ENCODE measurements at regions not wholly inside any gene's neighbourhood (a gene's known extent, or its start where the extent isn't known, plus 50 kb on each side); places are given as distances from the start of the nearest gene placed in this dataset.

GRCh38 chr18:61245276-61245675 is 88.0 kb upstream of the CDH20 start:
- Histone ChIP-seq H3K27ac (no peak overlapping the region), H3K36me3 (replicated peaks) (no peaks in the 10 kb centered on the region), H3K4me3 (ENCODE audit: low read depth, low read length) (no peak overlapping the region), H3K27me3 (replicated peaks) (no peaks in the 10 kb centered on the region)
- in situ Hi-C loops (cut with HindIII; ENCODE audit: low pct_ligation_motif_present, low sequenced_read_pairs) = no loop called here
- no peak for DNase-seq
- no peak for TF ChIP-seq CTCF (IDR thresholded peaks at IDR 0.05; ENCODE audit: low read depth, low read length, missing control alignments)

DNA sequence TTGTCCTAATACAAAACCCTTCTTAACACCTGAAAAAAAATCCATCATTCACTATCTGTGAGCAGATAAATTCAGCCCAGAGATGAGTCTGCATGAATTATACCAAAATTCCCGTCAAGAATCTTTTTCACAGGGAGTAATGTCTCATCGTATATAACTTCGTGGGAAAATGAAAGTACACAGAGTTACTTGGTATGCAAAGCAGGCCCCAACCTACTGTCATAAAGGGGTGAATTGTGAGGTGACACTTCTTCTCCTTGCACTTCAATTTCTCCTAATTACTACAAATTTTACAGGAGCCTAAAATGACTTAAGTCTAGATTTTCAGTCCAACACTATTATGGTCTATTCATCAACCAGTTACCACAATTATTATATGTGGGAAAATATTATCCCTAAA is 84.6 kb upstream of the CDH20 start:
- in situ Hi-C loops (cut with HindIII; ENCODE audit: low pct_ligation_motif_present, low sequenced_read_pairs) = no loop called here

GRCh38 chr18:61256291-61256690 is 76.9 kb upstream of the CDH20 start:
- no peaks in the 10 kb centered on the region for H3K36me3 ChIP-seq (replicated peaks)
- in situ Hi-C loops (cut with HindIII; ENCODE audit: low pct_ligation_motif_present, low sequenced_read_pairs) = no loop called here
- H3K27me3 ChIP-seq (replicated peaks) = no peaks in the 10 kb centered on the region
- no peak for DNase-seq
- H3K4me3 ChIP-seq (ENCODE audit: low read depth, low read length) = no peak overlapping the region
- no peak overlapping the region for H3K27ac ChIP-seq
- no peak for TF ChIP-seq CTCF (IDR thresholded peaks at IDR 0.05; ENCODE audit: low read depth, low read length, missing control alignments)

More for the DNA sequence above, 84.6 kb upstream of the CDH20 start:
- Histone ChIP-seq H3K4me3 (ENCODE audit: low read depth, low read length) (no peak overlapping the region), H3K36me3 (replicated peaks) (no peaks in the 10 kb centered on the region), H3K27ac (no peak overlapping the region), H3K27me3 (replicated peaks) (no peaks in the 10 kb centered on the region)
- no peak for TF ChIP-seq CTCF (IDR thresholded peaks at IDR 0.05; ENCODE audit: low read depth, low read length, missing control alignments)
- no peak for DNase-seq

GRCh38 chr18:61261870-61262269 is 71.4 kb upstream of the CDH20 start:
- Histone ChIP-seq H3K36me3 (replicated peaks) (no peaks in the 10 kb centered on the region), H3K27me3 (replicated peaks) (no peaks in the 10 kb centered on the region), H3K4me3 (ENCODE audit: low read depth, low read length) (no peak overlapping the region), H3K27ac (no peak overlapping the region)
- in situ Hi-C loops (cut with HindIII; ENCODE audit: low pct_ligation_motif_present, low sequenced_read_pairs) = no loop called here
- no peak for TF ChIP-seq CTCF (IDR thresholded peaks at IDR 0.05; ENCODE audit: low read depth, low read length, missing control alignments)
- no peak for DNase-seq

DNA sequence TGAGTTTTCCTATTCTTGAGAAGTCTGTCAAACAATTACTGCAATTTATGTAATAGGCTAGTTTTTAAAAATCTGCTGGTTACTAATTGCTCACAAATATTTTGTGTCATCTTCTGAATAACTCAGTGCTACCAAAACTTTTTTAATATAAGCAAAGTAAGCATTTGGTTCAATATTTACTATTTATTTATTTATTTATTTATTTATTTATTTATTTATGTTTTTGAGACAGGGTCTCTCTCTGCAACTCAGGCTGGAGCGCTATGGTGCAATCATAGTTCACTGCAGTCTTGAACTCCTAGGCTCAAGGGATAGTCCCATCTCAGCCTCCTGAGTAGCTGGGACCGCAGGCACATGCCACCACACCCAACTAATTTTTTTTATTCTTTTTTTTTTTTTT is 60.4 kb upstream of the CDH20 start:
- Histone ChIP-seq H3K36me3 (replicated peaks) (no peaks in the 10 kb centered on the region), H3K27ac (no peak overlapping the region), H3K27me3 (replicated peaks) (no peaks in the 10 kb centered on the region), H3K4me3 (ENCODE audit: low read depth, low read length) (no peak overlapping the region)
- no peak for DNase-seq
- TF ChIP-seq CTCF (IDR thresholded peaks at IDR 0.05; ENCODE audit: low read depth, low read length, missing control alignments) = no peak
- in situ Hi-C loops (cut with HindIII; ENCODE audit: low pct_ligation_motif_present, low sequenced_read_pairs) = no loop called here

- Histone ChIP-seq H3K27me3 (replicated peaks) (no peaks in the 10 kb centered on the region), H3K4me3 (ENCODE audit: low read depth, low read length) (no peak overlapping the region), H3K36me3 (replicated peaks) (no peaks in the 10 kb centered on the region), H3K27ac (no peak overlapping the region)
- no peak for TF ChIP-seq CTCF (IDR thresholded peaks at IDR 0.05; ENCODE audit: low read depth, low read length, missing control alignments)
- in situ Hi-C loops (cut with HindIII; ENCODE audit: low pct_ligation_motif_present, low sequenced_read_pairs) = no loop called here
- DNase-seq = no peak
These were observed 59.7 kb upstream of the CDH20 start for GRCh38 chr18:61273533-61273932.
